ENCODE measurements at regions not wholly inside any gene's neighbourhood (a gene's known extent, or its start where the extent isn't known, plus 50 kb on each side); places are given as distances from the start of the nearest gene placed in this dataset.
"Not testable (repeated sequence)": the region's sequence is repeated elsewhere in the genome, so short reads cannot be mapped to it uniquely, and the experiment has no call there.

DNA sequence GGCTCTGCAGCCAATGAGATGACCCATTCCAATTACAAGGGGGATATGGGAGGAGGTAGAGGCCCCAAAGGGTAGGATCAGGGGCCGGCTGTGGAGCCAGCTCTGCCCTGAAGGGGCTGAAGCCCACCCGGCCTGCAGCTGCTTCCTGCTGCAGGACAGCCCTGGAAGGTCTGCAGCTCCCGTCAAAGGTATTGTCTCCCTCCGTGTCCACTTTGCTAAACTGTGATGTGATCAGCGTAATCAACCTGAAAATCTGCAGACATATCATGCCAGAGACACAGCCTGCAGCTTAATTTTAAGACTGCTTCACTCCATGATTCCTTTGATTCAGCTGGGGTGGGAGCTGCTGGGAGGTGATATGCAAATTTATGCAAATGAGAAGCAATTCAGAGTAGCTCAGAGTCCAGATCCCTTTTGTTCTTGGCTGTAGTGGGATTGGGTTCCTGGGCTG lies 90.7 kb downstream of the GADD45G start:
- Histone ChIP-seq H3K4me3 (ENCODE audit: insufficient read length, low read depth) (no peak overlapping the region), H3K36me3 (ENCODE audit: insufficient read depth, insufficient read length, low read length) (no peaks in the 10 kb centered on the region), H3K4me1 (ENCODE audit: insufficient read depth, insufficient read length) (peaks cover 3% of the 10 kb centered on the region), H3K27me3 (ENCODE audit: insufficient read depth, insufficient read length) (no peaks in the 10 kb centered on the region), H3K9me3 (ENCODE audit: insufficient read depth, low read length) (no peaks in the 10 kb centered on the region), H3K9ac (ENCODE audit: insufficient read length, low read depth) (no peak overlapping the region)
- no peak for TF ChIP-seq YY1 (IDR thresholded peaks at IDR 0.05; ENCODE audit: insufficient read depth, insufficient read length)
- no peak for TF ChIP-seq SUZ12 (IDR thresholded peaks at IDR 0.05; ENCODE audit: extremely low read depth, insufficient read depth, insufficient read length)
- no peak for TF ChIP-seq ZNF274 (IDR thresholded peaks at IDR 0.05; ENCODE audit: low read depth, low read length)
- peak; percentile 66 for DNase-seq (ENCODE audit: low read depth, low spot score)

DNA sequence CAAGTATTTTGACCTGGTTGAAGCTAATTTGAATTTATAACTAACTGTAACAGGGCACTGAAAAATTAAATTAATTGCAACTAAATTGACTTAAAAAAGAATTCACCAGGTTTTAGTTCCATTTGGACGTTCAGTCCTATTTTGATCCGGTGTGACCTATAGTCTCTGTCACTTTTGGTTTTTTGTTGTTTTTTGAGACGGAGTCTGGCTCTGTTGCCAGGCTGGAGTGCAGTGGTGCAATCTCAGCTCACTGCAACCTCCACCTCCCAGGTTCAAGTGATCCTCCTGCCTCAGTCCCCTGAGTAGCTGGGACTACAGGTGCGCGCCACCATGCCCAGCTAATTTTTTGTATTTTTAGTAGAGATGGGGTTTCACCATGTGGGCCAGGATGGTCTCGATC lies 91.2 kb downstream of the GADD45G start:
- H3K4me3 ChIP-seq (ENCODE audit: insufficient read length, low read depth); H3K9ac ChIP-seq (ENCODE audit: insufficient read length, low read depth); H3K9me3 ChIP-seq (ENCODE audit: insufficient read depth, low read length); H3K4me1 ChIP-seq (ENCODE audit: insufficient read depth, insufficient read length); DNase-seq (ENCODE audit: low read depth, low spot score); H3K36me3 ChIP-seq (ENCODE audit: insufficient read depth, insufficient read length, low read length); H3K27me3 ChIP-seq (ENCODE audit: insufficient read depth, insufficient read length): not testable (repeated sequence)

- Histone ChIP-seq H3K27me3 (ENCODE audit: insufficient read depth, insufficient read length) (no peaks in the 10 kb centered on the region), H3K4me1 (ENCODE audit: insufficient read depth, insufficient read length) (peaks cover 8% of the 10 kb centered on the region), H3K4me3 (ENCODE audit: insufficient read length, low read depth) (no peak overlapping the region), H3K9me3 (ENCODE audit: insufficient read depth, low read length) (no peaks in the 10 kb centered on the region), H3K9ac (ENCODE audit: insufficient read length, low read depth) (no peak overlapping the region), H3K36me3 (ENCODE audit: insufficient read depth, insufficient read length, low read length) (no peaks in the 10 kb centered on the region)
- TF ChIP-seq SUZ12 (IDR thresholded peaks at IDR 0.05; ENCODE audit: extremely low read depth, insufficient read depth, insufficient read length) = no peak
- TF ChIP-seq ZNF274 (IDR thresholded peaks at IDR 0.05; ENCODE audit: low read depth, low read length) = no peak
- no peak for TF ChIP-seq YY1 (IDR thresholded peaks at IDR 0.05; ENCODE audit: insufficient read depth, insufficient read length)
- DNase-seq (ENCODE audit: low read depth, low spot score) = no peak
Measured at GRCh38 chr9:89696780-89697179, 92.0 kb downstream of the GADD45G start.

- Histone ChIP-seq H3K9me3 (ENCODE audit: insufficient read depth, low read length) (no peaks in the 10 kb centered on the region), H3K27me3 (ENCODE audit: insufficient read depth, insufficient read length) (no peaks in the 10 kb centered on the region), H3K4me3 (ENCODE audit: insufficient read length, low read depth) (no peak overlapping the region), H3K4me1 (ENCODE audit: insufficient read depth, insufficient read length) (peaks cover 8% of the 10 kb centered on the region), H3K9ac (ENCODE audit: insufficient read length, low read depth) (no peak overlapping the region), H3K36me3 (ENCODE audit: insufficient read depth, insufficient read length, low read length) (no peaks in the 10 kb centered on the region)
- no peak for DNase-seq (ENCODE audit: low read depth, low spot score)
- no peak for TF ChIP-seq YY1 (IDR thresholded peaks at IDR 0.05; ENCODE audit: insufficient read depth, insufficient read length)
Measured at GRCh38 chr9:89697553-89697952, 92.7 kb downstream of the GADD45G start.

DNA sequence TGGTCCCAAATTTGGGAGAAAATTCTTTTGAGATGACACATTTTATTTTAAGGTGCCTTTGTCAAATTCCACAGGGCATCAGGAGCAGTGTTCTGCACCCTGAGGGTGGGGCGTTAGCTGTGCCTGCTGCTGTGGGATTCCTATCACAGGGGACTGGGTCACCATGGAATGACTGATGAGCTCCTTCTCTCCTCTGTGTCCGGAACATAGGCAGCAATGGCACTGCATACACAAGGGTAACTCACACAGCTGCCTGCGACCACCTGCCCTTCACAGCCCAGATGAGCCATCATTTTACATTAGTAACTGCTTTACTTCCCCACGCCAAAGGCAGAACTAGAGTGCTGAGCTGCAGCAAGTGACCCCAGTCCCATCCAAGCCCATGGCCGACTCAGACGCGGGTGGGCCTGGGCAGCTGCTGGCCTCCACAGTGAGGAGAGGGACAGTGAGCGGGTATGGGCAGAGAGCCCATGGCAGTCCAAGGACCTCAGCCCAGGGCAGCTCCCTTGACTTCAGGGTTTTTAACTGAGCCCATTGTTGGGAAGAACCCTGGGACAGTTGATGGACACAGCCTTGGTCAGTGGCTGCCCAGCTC lies 93.7 kb downstream of the GADD45G start:
- TF ChIP-seq YY1 (IDR thresholded peaks at IDR 0.05; ENCODE audit: insufficient read depth, insufficient read length) (no peak), ZNF274 (IDR thresholded peaks at IDR 0.05; ENCODE audit: low read depth, low read length) (no peak), SUZ12 (IDR thresholded peaks at IDR 0.05; ENCODE audit: extremely low read depth, insufficient read depth, insufficient read length) (no peak)
- peaks cover 8% of the 10 kb centered on the region for H3K4me1 ChIP-seq (ENCODE audit: insufficient read depth, insufficient read length)
- H3K9me3 ChIP-seq (ENCODE audit: insufficient read depth, low read length) = no peaks in the 10 kb centered on the region
- H3K27me3 ChIP-seq (ENCODE audit: insufficient read depth, insufficient read length) = no peaks in the 10 kb centered on the region
- H3K4me3 ChIP-seq (ENCODE audit: insufficient read length, low read depth) = no peak overlapping the region
- no peak for DNase-seq (ENCODE audit: low read depth, low spot score)
- H3K9ac ChIP-seq (ENCODE audit: insufficient read length, low read depth) = no peak overlapping the region
- H3K36me3 ChIP-seq (ENCODE audit: insufficient read depth, insufficient read length, low read length) = no peaks in the 10 kb centered on the region

DNA sequence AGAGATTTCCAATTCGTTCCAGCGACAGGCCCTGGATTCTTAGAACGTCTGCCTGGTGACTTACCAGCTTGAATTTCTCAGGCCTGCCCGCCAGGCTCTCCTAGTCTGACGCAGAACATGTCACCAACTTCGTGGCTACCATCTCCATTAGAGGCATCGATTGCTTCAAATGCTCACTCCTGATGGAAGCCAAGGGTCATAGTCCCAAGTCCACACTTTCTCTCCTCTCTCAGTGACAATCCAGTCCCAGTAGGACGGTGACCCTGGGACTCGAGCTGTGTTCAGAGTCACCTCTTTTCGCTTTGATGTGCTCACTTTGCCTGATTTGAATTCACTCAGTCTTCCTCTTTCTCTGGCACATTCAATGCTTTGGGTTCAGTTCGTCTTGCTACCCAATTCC lies 94.8 kb downstream of the GADD45G start:
- Histone ChIP-seq H3K4me1 (ENCODE audit: insufficient read depth, insufficient read length) (peaks cover 8% of the 10 kb centered on the region), H3K9me3 (ENCODE audit: insufficient read depth, low read length) (no peaks in the 10 kb centered on the region), H3K4me3 (ENCODE audit: insufficient read length, low read depth) (no peak overlapping the region), H3K36me3 (ENCODE audit: insufficient read depth, insufficient read length, low read length) (no peaks in the 10 kb centered on the region), H3K9ac (ENCODE audit: insufficient read length, low read depth) (no peak overlapping the region), H3K27me3 (ENCODE audit: insufficient read depth, insufficient read length) (no peaks in the 10 kb centered on the region)
- TF ChIP-seq YY1 (IDR thresholded peaks at IDR 0.05; ENCODE audit: insufficient read depth, insufficient read length) = no peak
- no peak for DNase-seq (ENCODE audit: low read depth, low spot score)

GRCh38 chr9:89701221-89701798 lies 96.5 kb downstream of the GADD45G start:
- Histone ChIP-seq H3K36me3 (ENCODE audit: insufficient read depth, insufficient read length, low read length) (no peaks in the 10 kb centered on the region), H3K27me3 (ENCODE audit: insufficient read depth, insufficient read length) (no peaks in the 10 kb centered on the region), H3K4me3 (ENCODE audit: insufficient read length, low read depth) (no peak overlapping the region), H3K4me1 (ENCODE audit: insufficient read depth, insufficient read length) (peaks cover 5% of the 10 kb centered on the region), H3K9me3 (ENCODE audit: insufficient read depth, low read length) (no peaks in the 10 kb centered on the region), H3K9ac (ENCODE audit: insufficient read length, low read depth) (no peak overlapping the region)
- TF ChIP-seq SUZ12 (IDR thresholded peaks at IDR 0.05; ENCODE audit: extremely low read depth, insufficient read depth, insufficient read length) (no peak), YY1 (IDR thresholded peaks at IDR 0.05; ENCODE audit: insufficient read depth, insufficient read length) (no peak), ZNF274 (IDR thresholded peaks at IDR 0.05; ENCODE audit: low read depth, low read length) (no peak)
- no peak for DNase-seq (ENCODE audit: low read depth, low spot score)

GRCh38 chr9:89702401-89702800 lies 97.6 kb downstream of the GADD45G start:
- no peak for DNase-seq (ENCODE audit: low read depth, low spot score)
- H3K36me3 ChIP-seq (ENCODE audit: insufficient read depth, insufficient read length, low read length) = no peaks in the 10 kb centered on the region
- peaks cover 5% of the 10 kb centered on the region for H3K4me1 ChIP-seq (ENCODE audit: insufficient read depth, insufficient read length)
- H3K9me3 ChIP-seq (ENCODE audit: insufficient read depth, low read length) = no peaks in the 10 kb centered on the region
- H3K9ac ChIP-seq (ENCODE audit: insufficient read length, low read depth) = no peak overlapping the region
- H3K4me3 ChIP-seq (ENCODE audit: insufficient read length, low read depth) = no peak overlapping the region
- TF ChIP-seq YY1 (IDR thresholded peaks at IDR 0.05; ENCODE audit: insufficient read depth, insufficient read length) = no peak
- TF ChIP-seq SUZ12 (IDR thresholded peaks at IDR 0.05; ENCODE audit: extremely low read depth, insufficient read depth, insufficient read length) = no peak
- no peak for TF ChIP-seq ZNF274 (IDR thresholded peaks at IDR 0.05; ENCODE audit: low read depth, low read length)
- H3K27me3 ChIP-seq (ENCODE audit: insufficient read depth, insufficient read length) = no peaks in the 10 kb centered on the region
